ENCODE measurements at regions not wholly inside any gene's neighbourhood (a gene's known extent, or its start where the extent isn't known, plus 50 kb on each side); places are given as distances from the start of the nearest gene placed in this dataset.

DNA sequence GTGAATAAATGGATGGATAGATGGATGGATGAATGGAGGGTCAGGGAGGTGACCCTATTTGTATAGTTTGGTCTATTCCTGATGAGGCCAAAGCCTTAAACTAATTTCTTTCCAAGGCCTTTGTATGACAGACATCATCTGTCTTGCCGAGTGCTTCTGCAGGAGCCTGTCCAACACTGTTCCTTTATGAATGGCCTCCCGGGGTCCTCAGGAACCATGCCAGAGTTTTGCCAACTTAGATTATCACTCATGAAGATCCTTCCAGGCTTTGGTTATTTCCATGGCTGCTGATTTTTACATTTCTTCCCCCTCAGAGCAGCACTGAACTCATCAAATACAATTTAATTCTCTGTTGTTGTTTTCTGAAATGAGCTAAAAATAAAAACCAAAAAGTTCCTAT, 133.0 kb upstream of the SOX2 start (continued):
- TF ChIP-seq, protein P1, sequence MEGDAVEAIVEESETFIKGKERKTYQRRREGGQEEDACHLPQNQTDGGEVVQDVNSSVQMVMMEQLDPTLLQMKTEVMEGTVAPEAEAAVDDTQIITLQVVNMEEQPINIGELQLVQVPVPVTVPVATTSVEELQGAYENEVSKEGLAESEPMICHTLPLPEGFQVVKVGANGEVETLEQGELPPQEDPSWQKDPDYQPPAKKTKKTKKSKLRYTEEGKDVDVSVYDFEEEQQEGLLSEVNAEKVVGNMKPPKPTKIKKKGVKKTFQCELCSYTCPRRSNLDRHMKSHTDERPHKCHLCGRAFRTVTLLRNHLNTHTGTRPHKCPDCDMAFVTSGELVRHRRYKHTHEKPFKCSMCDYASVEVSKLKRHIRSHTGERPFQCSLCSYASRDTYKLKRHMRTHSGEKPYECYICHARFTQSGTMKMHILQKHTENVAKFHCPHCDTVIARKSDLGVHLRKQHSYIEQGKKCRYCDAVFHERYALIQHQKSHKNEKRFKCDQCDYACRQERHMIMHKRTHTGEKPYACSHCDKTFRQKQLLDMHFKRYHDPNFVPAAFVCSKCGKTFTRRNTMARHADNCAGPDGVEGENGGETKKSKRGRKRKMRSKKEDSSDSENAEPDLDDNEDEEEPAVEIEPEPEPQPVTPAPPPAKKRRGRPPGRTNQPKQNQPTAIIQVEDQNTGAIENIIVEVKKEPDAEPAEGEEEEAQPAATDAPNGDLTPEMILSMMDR (IDR thresholded peaks at IDR 0.05; ENCODE audit: control extremely low read depth in 1 of 3, insufficient read depth in 1 of 3, low read depth in 1 of 3, low read length in 3 of 3), result no peak
- TF ChIP-seq FOSL1 (IDR thresholded peaks at IDR 0.05; ENCODE audit: insufficient read depth, low read depth, low read length) (no peak), RFX5 (IDR thresholded peaks at IDR 0.05; ENCODE audit: borderline replicate concordance, low read depth, low read length) (no peak), CREB1 (IDR thresholded peaks at IDR 0.05) (no peak), SP4 (IDR thresholded peaks at IDR 0.05; ENCODE audit: low read length) (no peak), BACH1 (IDR thresholded peaks at IDR 0.05; ENCODE audit: low read length) (no peak), NANOG (IDR thresholded peaks at IDR 0.05; ENCODE audit: insufficient read depth, low read depth, low read length, poor library complexity, severe bottlenecking) (no peak)
